Lower lobe of right lung (tissue), 2 donors: ENCODE measurements at regions not wholly inside any gene's neighbourhood (a gene's known extent, or its start where the extent isn't known, plus 50 kb on each side); places are given as distances from the start of the nearest gene placed in this dataset.

Experiments used
- ATAC-seq, 2 donors: fragments of 200-7000 bp; cut with Tn5 transposase; one replicate each; pipeline ENCODE4 v1.9.1; 2020 to 2022; ENCODE audit warnings: mild to moderate bottlenecking in 2 of 2, moderate library complexity in 2 of 2
- DNase-seq: peaks from one replicate; pipeline ENCODE4 v3.0.0-alpha.2; 2020
- H3K27ac ChIP-seq: fragments of 200-600 bp; one replicate; pipeline ENCODE4 v1.8.0; 2022
- H3K27me3 ChIP-seq: fragments of 200-600 bp; one replicate; pipeline ENCODE4 v1.8.0; 2022; ENCODE audit warnings: low read depth
- H3K36me3 ChIP-seq: fragments of 200-600 bp; one replicate; pipeline ENCODE4 v1.8.0; 2022; ENCODE audit warnings: mild to moderate bottlenecking
- H3K4me1 ChIP-seq: fragments of 200-600 bp; one replicate; pipeline ENCODE4 v1.8.0; 2022
- H3K4me3 ChIP-seq: fragments of 200-600 bp; one replicate; pipeline ENCODE4 v1.8.0; 2022; ENCODE audit warnings: mild to moderate bottlenecking
- H3K9me3 ChIP-seq: fragments of 200-600 bp; one replicate; pipeline ENCODE4 v1.8.0; 2022
- intact Hi-C: fragments of 100-400 bp; cut with DNase I; formaldehyde crosslinking; loops from one replicate; pipeline ENCODE4 v1.11.0; 2022
- TF ChIP-seq, protein P1 (sequence below): fragments of 200-600 bp; IDR thresholded peaks from one replicate; pipeline ENCODE4 v1.8.0; 2022; ENCODE audit warnings: antibody characterized with exemption, mild to moderate bottlenecking
- donor health status: DM: no; HTN: yes; CAD: no; lungs with severe emphysema.

DNA sequence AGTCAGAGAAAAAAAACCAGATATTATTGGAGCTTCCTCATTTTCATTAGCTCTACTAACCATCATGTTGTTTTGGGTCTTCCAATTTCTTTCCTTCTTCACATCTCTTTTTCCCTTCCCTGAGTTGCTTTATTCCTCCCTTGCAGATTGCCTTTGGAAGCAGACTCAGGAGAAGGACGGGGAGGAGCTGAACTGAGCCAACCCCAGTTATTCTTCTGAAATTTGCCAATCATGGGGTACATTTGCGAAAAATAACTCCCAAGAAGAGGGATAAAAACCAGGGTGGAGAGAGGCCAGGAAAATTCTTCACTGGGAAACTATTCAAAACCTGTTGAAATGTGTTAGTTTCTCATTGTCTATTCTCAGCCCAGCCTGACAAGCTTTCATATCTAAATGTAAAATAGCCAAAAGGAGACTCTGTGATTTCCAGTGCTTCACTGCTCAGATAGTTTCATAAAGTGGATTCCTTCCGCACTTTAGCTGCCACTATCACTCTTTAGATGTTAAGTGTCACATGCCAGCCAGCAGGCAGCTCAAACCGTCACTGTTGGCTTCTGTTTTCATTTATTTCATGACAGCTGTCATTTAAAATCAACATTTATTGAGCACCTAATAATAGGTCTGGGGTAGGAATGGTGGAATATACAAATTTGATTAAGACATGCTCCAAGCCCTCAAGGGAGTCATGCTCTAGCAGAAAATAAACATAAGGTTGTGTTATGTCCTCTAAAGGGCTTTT is 204.5 kb downstream of the SREK1 start:
- H3K4me3 ChIP-seq, result no peak overlapping the region
- ATAC-seq (no peak), DNase-seq (no peak)
- no peak overlapping the region for H3K27ac ChIP-seq
- TF ChIP-seq, protein P1, sequence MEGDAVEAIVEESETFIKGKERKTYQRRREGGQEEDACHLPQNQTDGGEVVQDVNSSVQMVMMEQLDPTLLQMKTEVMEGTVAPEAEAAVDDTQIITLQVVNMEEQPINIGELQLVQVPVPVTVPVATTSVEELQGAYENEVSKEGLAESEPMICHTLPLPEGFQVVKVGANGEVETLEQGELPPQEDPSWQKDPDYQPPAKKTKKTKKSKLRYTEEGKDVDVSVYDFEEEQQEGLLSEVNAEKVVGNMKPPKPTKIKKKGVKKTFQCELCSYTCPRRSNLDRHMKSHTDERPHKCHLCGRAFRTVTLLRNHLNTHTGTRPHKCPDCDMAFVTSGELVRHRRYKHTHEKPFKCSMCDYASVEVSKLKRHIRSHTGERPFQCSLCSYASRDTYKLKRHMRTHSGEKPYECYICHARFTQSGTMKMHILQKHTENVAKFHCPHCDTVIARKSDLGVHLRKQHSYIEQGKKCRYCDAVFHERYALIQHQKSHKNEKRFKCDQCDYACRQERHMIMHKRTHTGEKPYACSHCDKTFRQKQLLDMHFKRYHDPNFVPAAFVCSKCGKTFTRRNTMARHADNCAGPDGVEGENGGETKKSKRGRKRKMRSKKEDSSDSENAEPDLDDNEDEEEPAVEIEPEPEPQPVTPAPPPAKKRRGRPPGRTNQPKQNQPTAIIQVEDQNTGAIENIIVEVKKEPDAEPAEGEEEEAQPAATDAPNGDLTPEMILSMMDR, result no peak
- H3K36me3 ChIP-seq, result no peaks in the 10 kb centered on the region
- H3K27me3 ChIP-seq, result no peaks in the 10 kb centered on the region
- H3K4me1 ChIP-seq, result no peaks in the 10 kb centered on the region
- intact Hi-C loops, result no loop called here
- no peaks in the 10 kb centered on the region for H3K9me3 ChIP-seq

DNA sequence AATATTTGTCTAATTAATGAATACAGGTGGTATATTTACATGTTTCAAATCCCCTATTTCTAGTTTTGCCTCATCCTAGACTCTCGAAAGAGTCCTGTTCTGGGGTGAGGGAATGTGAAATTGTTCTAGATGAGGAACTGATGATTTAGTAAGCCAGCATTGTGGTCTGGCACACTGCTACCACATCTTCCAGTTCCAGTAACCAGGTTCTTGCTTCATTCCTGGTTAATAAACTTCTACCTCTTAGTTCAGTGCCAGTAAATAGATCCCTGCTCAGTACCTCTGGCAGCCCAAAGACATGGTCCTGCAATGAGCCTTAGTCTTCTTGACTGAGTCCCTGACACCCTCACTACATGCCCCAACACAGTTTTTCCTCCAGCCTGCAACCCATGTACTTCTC is 207.7 kb downstream of the SREK1 start:
- no peak for DNase-seq
- no peaks in the 10 kb centered on the region for H3K36me3 ChIP-seq
- no peaks in the 10 kb centered on the region for H3K9me3 ChIP-seq
- no peak overlapping the region for H3K4me3 ChIP-seq
- TF ChIP-seq, protein P1, result no peak
- H3K27me3 ChIP-seq, result no peaks in the 10 kb centered on the region
- ATAC-seq, result peak; percentile 67 to 74
- H3K27ac ChIP-seq, result no peak overlapping the region
- intact Hi-C loops, result no loop called here
- H3K4me1 ChIP-seq, result no peaks in the 10 kb centered on the region

DNA sequence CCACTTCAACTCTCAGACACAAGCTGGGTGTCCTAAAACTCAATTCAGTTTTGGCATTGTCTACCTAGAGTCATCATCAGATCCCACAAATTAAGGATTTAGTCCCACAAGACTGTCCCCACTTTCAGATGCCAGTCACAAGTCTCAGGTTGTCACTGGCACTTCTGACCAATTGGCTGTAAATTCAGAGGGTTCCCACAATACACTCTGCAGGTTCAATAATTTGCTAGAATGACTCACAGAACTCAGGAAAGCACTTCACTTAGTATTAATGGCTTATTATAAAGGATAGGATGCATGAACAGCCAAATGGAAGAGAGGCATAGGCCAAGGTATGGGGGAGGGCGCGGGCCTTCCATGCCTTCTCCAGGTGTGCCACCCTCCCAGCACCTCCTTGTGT is 209.1 kb downstream of the SREK1 start:
- Histone ChIP-seq H3K9me3 (no peaks in the 10 kb centered on the region), H3K27ac (no peak overlapping the region), H3K4me3 (no peak overlapping the region), H3K27me3 (no peaks in the 10 kb centered on the region), H3K36me3 (no peaks in the 10 kb centered on the region), H3K4me1 (no peaks in the 10 kb centered on the region)
- DNase-seq (no peak), ATAC-seq (no peak)
- intact Hi-C loops, result no loop called here
- TF ChIP-seq, protein P1, result no peak

DNA sequence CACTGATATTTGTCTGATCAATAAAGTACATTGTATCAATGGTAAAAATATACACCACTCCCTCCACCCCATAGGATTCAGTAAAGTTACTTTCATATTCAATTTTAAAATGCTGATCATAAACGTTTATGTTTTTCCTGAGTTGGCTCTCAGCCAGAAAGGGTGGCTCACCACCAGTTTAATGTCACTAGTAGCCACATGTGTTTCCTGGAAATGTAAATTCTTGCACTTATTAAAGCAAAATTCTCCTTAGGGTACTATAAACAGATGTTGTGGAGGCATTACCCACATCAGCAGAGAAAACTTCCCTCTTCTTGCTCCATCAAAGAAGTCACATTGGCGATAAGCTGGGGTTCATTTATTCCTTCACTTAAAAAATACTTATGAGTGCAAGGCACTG is 210.3 kb downstream of the SREK1 start:
- Histone ChIP-seq H3K27me3 (no peaks in the 10 kb centered on the region), H3K36me3 (no peaks in the 10 kb centered on the region), H3K4me3 (no peak overlapping the region), H3K27ac (no peak overlapping the region), H3K9me3 (no peaks in the 10 kb centered on the region), H3K4me1 (no peaks in the 10 kb centered on the region)
- intact Hi-C loops, result no loop called here
- ATAC-seq (no peak), DNase-seq (no peak)
- TF ChIP-seq, protein P1, result no peak

DNA sequence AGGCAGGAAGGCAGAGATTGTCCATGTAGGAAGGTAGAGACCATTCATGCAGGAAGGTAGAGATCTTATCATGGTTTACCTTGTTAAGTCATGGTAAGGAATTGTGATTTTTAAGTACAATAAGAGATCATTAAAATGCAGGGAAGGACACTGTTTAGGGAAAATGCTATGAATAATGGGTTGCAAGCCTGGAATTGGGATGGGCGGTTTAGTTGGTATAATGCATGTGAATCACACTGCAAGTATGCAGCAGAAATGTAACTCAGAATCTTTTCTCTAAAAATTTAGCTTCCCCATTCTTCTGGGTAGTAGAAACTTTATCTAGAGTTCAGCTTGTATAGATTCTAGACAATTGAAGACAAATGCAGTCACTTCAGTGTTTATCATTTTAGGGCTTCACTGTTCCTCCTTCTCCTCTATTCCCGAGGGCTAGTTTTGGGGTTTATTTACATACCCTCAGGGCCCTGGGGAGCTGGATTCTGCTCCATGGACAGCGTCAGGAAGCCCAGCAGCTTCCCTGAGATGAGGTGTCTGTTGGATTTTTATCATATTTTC is 212.0 kb downstream of the SREK1 start:
- Histone ChIP-seq H3K4me3 (no peak overlapping the region), H3K27ac (no peak overlapping the region), H3K4me1 (no peaks in the 10 kb centered on the region), H3K36me3 (no peaks in the 10 kb centered on the region), H3K27me3 (no peaks in the 10 kb centered on the region), H3K9me3 (no peaks in the 10 kb centered on the region)
- DNase-seq (no peak), ATAC-seq (no peak)
- TF ChIP-seq, protein P1, result no peak
- intact Hi-C loops, result no loop called here
